PC-9 (cell line): ENCODE measurements at regions not wholly inside any gene's neighbourhood (a gene's known extent, or its start where the extent isn't known, plus 50 kb on each side); places are given as distances from the start of the nearest gene placed in this dataset.

Experiments used
- EZH2 ChIP-seq: fragments of 200-600 bp; sonication (generic); IDR thresholded peaks from 2 replicates; pipeline ENCODE4 v1.8.0; 2017; ENCODE audit warnings: antibody characterized with exemption, low read depth
- TF ChIP-seq, protein P1 (sequence below): fragments of 200-600 bp; sonication (generic); conservative IDR thresholded peaks from 2 replicates; pipeline ENCODE4 v1.6.1; 2017; ENCODE audit warnings: mixed run types, antibody characterized with exemption, mild to moderate bottlenecking, moderate library complexity

DNA sequence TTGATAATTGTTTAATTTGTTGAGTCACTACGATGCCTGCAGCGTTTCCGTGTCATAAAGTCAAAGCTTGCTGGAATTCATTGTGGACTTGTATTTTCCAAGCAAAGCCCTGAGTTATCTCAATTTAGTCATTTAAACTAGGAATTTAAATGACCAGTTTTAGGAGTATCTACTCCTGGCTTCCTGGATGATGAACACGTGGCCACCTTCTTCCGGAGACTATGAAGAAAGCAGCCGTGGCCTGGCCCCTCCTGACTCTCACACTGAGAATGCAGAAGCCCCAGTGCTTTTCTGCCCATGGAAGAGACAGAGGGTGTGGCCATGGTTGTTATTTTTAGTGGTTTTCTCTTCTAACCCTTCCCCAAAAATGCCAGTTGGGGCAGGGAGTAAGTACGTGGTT is 250.7 kb upstream of the GATB start:
- TF ChIP-seq EZH2 = no peak
- TF ChIP-seq, protein P1, sequence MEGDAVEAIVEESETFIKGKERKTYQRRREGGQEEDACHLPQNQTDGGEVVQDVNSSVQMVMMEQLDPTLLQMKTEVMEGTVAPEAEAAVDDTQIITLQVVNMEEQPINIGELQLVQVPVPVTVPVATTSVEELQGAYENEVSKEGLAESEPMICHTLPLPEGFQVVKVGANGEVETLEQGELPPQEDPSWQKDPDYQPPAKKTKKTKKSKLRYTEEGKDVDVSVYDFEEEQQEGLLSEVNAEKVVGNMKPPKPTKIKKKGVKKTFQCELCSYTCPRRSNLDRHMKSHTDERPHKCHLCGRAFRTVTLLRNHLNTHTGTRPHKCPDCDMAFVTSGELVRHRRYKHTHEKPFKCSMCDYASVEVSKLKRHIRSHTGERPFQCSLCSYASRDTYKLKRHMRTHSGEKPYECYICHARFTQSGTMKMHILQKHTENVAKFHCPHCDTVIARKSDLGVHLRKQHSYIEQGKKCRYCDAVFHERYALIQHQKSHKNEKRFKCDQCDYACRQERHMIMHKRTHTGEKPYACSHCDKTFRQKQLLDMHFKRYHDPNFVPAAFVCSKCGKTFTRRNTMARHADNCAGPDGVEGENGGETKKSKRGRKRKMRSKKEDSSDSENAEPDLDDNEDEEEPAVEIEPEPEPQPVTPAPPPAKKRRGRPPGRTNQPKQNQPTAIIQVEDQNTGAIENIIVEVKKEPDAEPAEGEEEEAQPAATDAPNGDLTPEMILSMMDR = no peak
